ENCODE measurements at regions not wholly inside any gene's neighbourhood (a gene's known extent, or its start where the extent isn't known, plus 50 kb on each side); places are given as distances from the start of the nearest gene placed in this dataset.

- TF ChIP-seq, protein P1, sequence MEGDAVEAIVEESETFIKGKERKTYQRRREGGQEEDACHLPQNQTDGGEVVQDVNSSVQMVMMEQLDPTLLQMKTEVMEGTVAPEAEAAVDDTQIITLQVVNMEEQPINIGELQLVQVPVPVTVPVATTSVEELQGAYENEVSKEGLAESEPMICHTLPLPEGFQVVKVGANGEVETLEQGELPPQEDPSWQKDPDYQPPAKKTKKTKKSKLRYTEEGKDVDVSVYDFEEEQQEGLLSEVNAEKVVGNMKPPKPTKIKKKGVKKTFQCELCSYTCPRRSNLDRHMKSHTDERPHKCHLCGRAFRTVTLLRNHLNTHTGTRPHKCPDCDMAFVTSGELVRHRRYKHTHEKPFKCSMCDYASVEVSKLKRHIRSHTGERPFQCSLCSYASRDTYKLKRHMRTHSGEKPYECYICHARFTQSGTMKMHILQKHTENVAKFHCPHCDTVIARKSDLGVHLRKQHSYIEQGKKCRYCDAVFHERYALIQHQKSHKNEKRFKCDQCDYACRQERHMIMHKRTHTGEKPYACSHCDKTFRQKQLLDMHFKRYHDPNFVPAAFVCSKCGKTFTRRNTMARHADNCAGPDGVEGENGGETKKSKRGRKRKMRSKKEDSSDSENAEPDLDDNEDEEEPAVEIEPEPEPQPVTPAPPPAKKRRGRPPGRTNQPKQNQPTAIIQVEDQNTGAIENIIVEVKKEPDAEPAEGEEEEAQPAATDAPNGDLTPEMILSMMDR (IDR thresholded peaks at IDR 0.05), result no peak
- no peak for TF ChIP-seq EZH2 (IDR thresholded peaks at IDR 0.05; ENCODE audit: borderline replicate concordance, insufficient read depth, low read depth, low read length, poor library complexity, severe bottlenecking)
These were observed 113.8 kb upstream of the TAF11L2 start for GRCh38 chr5:17384181-17384580.

Data from B cell (primary cell).